Fibroblast of lung (primary cell): ENCODE measurements at regions not wholly inside any gene's neighbourhood (a gene's known extent, or its start where the extent isn't known, plus 50 kb on each side); places are given as distances from the start of the nearest gene placed in this dataset.

ENCODE experiments used
- EZH2 ChIP-seq: IDR thresholded peaks from 2 replicates; pipeline ENCODE4 v1.5.1; 2012; ENCODE audit warnings: low read length, control low read depth, mild to moderate bottlenecking; ENCODE audit errors: missing control alignments
- TF ChIP-seq, protein P1 (sequence below), 2 donors: IDR thresholded peaks in 1 of 2; conservative IDR thresholded peaks in 1 of 2; 1 replicate in 1 of 2; 2 replicates in 1 of 2; pipeline ENCODE4 v1.5.1; 2011 to 2012; ENCODE audit warnings: low read length in 2 of 2, control low read depth in 1 of 2, inconsistent platforms in 1 of 2, low read depth in 1 of 2, mild to moderate bottlenecking in 1 of 2

DNA sequence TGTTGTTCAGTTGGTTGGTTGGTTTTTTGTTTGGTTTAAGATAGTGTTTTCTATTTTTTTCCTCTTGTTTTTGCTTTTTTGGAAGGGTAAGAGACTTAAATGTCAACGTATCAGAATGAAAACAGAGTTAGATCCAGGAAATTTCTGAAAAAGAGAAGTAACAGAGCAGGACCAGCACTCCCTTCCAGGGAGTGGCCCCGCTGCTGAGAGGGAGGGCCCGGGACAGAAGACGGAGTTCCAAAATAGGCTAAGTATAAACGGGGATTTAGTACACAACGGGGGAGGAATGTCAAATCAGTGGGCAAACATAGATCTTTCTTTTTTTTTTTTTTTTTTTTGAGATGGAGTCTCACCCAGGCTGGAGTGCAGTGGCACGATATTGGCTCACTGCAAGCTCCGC, 92.7 kb upstream of the RUFY1 start:
- TF ChIP-seq, protein P1, sequence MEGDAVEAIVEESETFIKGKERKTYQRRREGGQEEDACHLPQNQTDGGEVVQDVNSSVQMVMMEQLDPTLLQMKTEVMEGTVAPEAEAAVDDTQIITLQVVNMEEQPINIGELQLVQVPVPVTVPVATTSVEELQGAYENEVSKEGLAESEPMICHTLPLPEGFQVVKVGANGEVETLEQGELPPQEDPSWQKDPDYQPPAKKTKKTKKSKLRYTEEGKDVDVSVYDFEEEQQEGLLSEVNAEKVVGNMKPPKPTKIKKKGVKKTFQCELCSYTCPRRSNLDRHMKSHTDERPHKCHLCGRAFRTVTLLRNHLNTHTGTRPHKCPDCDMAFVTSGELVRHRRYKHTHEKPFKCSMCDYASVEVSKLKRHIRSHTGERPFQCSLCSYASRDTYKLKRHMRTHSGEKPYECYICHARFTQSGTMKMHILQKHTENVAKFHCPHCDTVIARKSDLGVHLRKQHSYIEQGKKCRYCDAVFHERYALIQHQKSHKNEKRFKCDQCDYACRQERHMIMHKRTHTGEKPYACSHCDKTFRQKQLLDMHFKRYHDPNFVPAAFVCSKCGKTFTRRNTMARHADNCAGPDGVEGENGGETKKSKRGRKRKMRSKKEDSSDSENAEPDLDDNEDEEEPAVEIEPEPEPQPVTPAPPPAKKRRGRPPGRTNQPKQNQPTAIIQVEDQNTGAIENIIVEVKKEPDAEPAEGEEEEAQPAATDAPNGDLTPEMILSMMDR (conservative IDR thresholded peaks at IDR 0.05 in 1 of 2, IDR thresholded peaks at IDR 0.05 in 1 of 2; ENCODE audit: low read depth in 1 of 2, low read length in 2 of 2): no peak
- TF ChIP-seq EZH2: no peak
